ELF-1 (cell line): ENCODE measurements at regions not wholly inside any gene's neighbourhood (a gene's known extent, or its start where the extent isn't known, plus 50 kb on each side); places are given as distances from the start of the nearest gene placed in this dataset.
A peak's percentile ranks its signal among the peaks of the same experiment; 100 is the strongest.

Source experiments
- DNase-seq: peaks from one replicate; pipeline ENCODE4 v3.0.0-alpha.2; 2016; ENCODE audit warnings: low read depth, low spot score

GRCh38 chrX:138534410-138534809 is 177.1 kb downstream of the FGF13 start:
- DNase-seq, result no peak

GRCh38 chrX:138519296-138519695 is 192.2 kb downstream of the FGF13 start:
- peak; percentile 31 for DNase-seq

GRCh38 chrX:138504273-138504672 is 207.2 kb downstream of the FGF13 start:
- no peak for DNase-seq

GRCh38 chrX:138492371-138492770 is 219.1 kb downstream of the FGF13 start:
- no peak for DNase-seq

GRCh38 chrX:138487866-138488265 is 223.7 kb downstream of the FGF13 start:
- DNase-seq, result no peak

- peak; percentile 69 for DNase-seq
Observed at GRCh38 chrX:138485767-138486166, 225.8 kb downstream of the FGF13 start.

GRCh38 chrX:138485224-138485623 is 226.3 kb downstream of the FGF13 start:
- DNase-seq, result no peak

- DNase-seq, result no peak
Observed at GRCh38 chrX:138484451-138484850, 227.1 kb downstream of the FGF13 start.

- DNase-seq, result no peak
Observed at GRCh38 chrX:138481649-138482048, 229.9 kb downstream of the FGF13 start.

GRCh38 chrX:138463476-138463875 is 248.0 kb downstream of the FGF13 start:
- no peak for DNase-seq
